IMR-90 (cell line): ENCODE measurements at regions not wholly inside any gene's neighbourhood (a gene's known extent, or its start where the extent isn't known, plus 50 kb on each side); places are given as distances from the start of the nearest gene placed in this dataset.
A peak's percentile ranks its signal among the peaks of the same experiment; 100 is the strongest.

ENCODE experiments used
- ATAC-seq: fragments of 200-7000 bp; cut with Tn5 transposase; 2 replicates; pipeline ENCODE4 v1.9.1; 2020; ENCODE audit warnings: low read depth, mild to moderate bottlenecking, moderate library complexity
- BruUV-seq: library from RNA; stranded (reverse); fragments of 400-500 nt; replicated peaks from 2 replicates; lab custom pipeline; 2021; lab: Mats Ljungman, UMichigan
- CTCF ChIA-PET: fragments of 300-600 bp; formaldehyde crosslinking; extraction: SDS; loops from one replicate; lab custom pipeline; 2021; ENCODE audit warnings: antibody characterized with exemption; lab: Yijun Ruan, JAX
- POLR2A ChIA-PET: fragments of 300-600 bp; sonication (Branson Sonifier 250); formaldehyde crosslinking; loops from one replicate; lab custom pipeline; 2022; ENCODE audit warnings: antibody characterized with exemption; ENCODE audit not compliant: unreplicated experiment; lab: Charles Lee
- DNase-seq: peaks from one replicate; pipeline ENCODE4 v3.0.0; 2013
- H2AFZ ChIP-seq: replicated peaks from 2 replicates; pipeline ENCODE3; 2013; ENCODE audit warnings: low read length, mild to moderate bottlenecking; ENCODE audit not compliant: poor library complexity
- H2AK5ac ChIP-seq: 2 replicates; pipeline ENCODE4 v1.6.1; 2013; ENCODE audit warnings: low read depth, low read length, inconsistent platforms
- H2AK9ac ChIP-seq: replicated peaks from 2 replicates; pipeline ENCODE3; 2013; ENCODE audit warnings: mild to moderate bottlenecking, low read depth, low read length, moderate library complexity; ENCODE audit not compliant: poor library complexity
- H2BK120ac ChIP-seq: 2 replicates; pipeline ENCODE4 v1.6.1; 2013; ENCODE audit warnings: low read depth, low read length, inconsistent platforms
- H2BK15ac ChIP-seq: 3 replicates; pipeline ENCODE4 v1.6.1; 2013; ENCODE audit warnings: low read depth, low read length, inconsistent platforms
- H2BK20ac ChIP-seq: 2 replicates; pipeline ENCODE4 v1.6.1; 2013; ENCODE audit warnings: low read depth, mild to moderate bottlenecking, inconsistent platforms, low read length, moderate library complexity
- H2BK5ac ChIP-seq: 2 replicates; pipeline ENCODE4 v1.6.1; 2013; ENCODE audit warnings: mild to moderate bottlenecking, low read depth, low read length, inconsistent platforms; ENCODE audit not compliant: poor library complexity, severe bottlenecking
- H3K14ac ChIP-seq: replicated peaks from 2 replicates; pipeline ENCODE4 v1.6.1; 2013; ENCODE audit warnings: low read depth, low read length, inconsistent platforms
- H3K18ac ChIP-seq: 2 replicates; pipeline ENCODE4 v1.6.1; 2013; ENCODE audit warnings: low read depth, low read length, control low read depth
- H3K23ac ChIP-seq: 2 replicates; pipeline ENCODE4 v1.6.1; 2013; ENCODE audit warnings: low read depth, low read length, inconsistent platforms
- H3K27ac ChIP-seq: 2 replicates; pipeline ENCODE4 v1.5.1; 2013; ENCODE audit warnings: mild to moderate bottlenecking, control low read depth, low read length; ENCODE audit not compliant: insufficient read depth
- H3K27me3 ChIP-seq: 2 replicates; pipeline ENCODE4 v1.6.1; 2013; ENCODE audit warnings: low read length; ENCODE audit not compliant: control insufficient read depth, insufficient read depth
- H3K36me3 ChIP-seq: 2 replicates; pipeline ENCODE4 v1.6.1; 2013; ENCODE audit warnings: low read length, mixed read lengths; ENCODE audit not compliant: control insufficient read depth, insufficient read depth
- H3K4ac ChIP-seq: 2 replicates; pipeline ENCODE4 v1.6.1; 2013; ENCODE audit warnings: low read depth, low read length, inconsistent platforms
- H3K4me1 ChIP-seq: 2 replicates; pipeline ENCODE4 v1.6.1; 2013; ENCODE audit warnings: low read length, mixed read lengths; ENCODE audit not compliant: control insufficient read depth, insufficient read depth
- H3K4me2 ChIP-seq: 2 replicates; pipeline ENCODE4 v1.6.1; 2013; ENCODE audit warnings: low read depth, mild to moderate bottlenecking, control low read depth, low read length, moderate library complexity
- H3K4me3 ChIP-seq: 2 replicates; pipeline ENCODE4 v1.5.1; 2013; ENCODE audit warnings: low read depth, mild to moderate bottlenecking, control low read depth, low read length, moderate library complexity; ENCODE audit not compliant: insufficient read depth
- H3K56ac ChIP-seq: 2 replicates; pipeline ENCODE4 v1.6.1; 2013; ENCODE audit warnings: low read length, inconsistent platforms; ENCODE audit not compliant: insufficient read depth; ENCODE audit errors: extremely low read depth
- H3K79me1 ChIP-seq, 2 experiments: 2 replicates each; pipeline ENCODE4 v1.6.1; 2013; ENCODE audit warnings: low read length in 2 of 2, inconsistent platforms in 1 of 2, low read depth in 1 of 2
- H3K9ac ChIP-seq: 2 replicates; pipeline ENCODE4 v1.6.1; 2013; ENCODE audit warnings: low read depth, low read length, control low read depth
- H3K9me1 ChIP-seq: 2 replicates; pipeline ENCODE4 v1.6.1; 2013; ENCODE audit warnings: low read length, inconsistent platforms; ENCODE audit not compliant: insufficient read depth
- H3K9me3 ChIP-seq: 2 replicates; pipeline ENCODE4 v1.6.1; 2013; ENCODE audit warnings: low read length; ENCODE audit not compliant: control insufficient read depth, insufficient read depth
- H4K20me1 ChIP-seq: 2 replicates; pipeline ENCODE4 v1.6.1; 2013; ENCODE audit warnings: low read length, inconsistent platforms; ENCODE audit not compliant: insufficient read depth
- H4K5ac ChIP-seq: 2 replicates; pipeline ENCODE4 v1.6.1; 2013; ENCODE audit warnings: mild to moderate bottlenecking, low read depth, low read length, control low read depth
- H4K8ac ChIP-seq, 2 experiments: 2 replicates each; pipeline ENCODE4 v1.6.1; 2013; ENCODE audit warnings: low read depth in 2 of 2, low read length in 2 of 2, control low read depth in 1 of 2, inconsistent platforms in 1 of 2
- H4K91ac ChIP-seq: 2 replicates; pipeline ENCODE4 v1.6.1; 2013; ENCODE audit warnings: low read depth, low read length, inconsistent platforms; ENCODE audit not compliant: insufficient read depth
- BHLHE40 ChIP-seq: fragments of 150-350 bp; IDR thresholded peaks from 2 replicates; pipeline ENCODE4 v1.6.1; 2016; ENCODE audit warnings: mild to moderate bottlenecking, low read depth, low read length
- CEBPB ChIP-seq: IDR thresholded peaks from 2 replicates; pipeline ENCODE4 v1.6.1; 2012; ENCODE audit warnings: low read depth, low read length, improper control_type of control experiment
- FOS ChIP-seq: fragments of 150-350 bp; IDR thresholded peaks from 2 replicates; pipeline ENCODE4 v1.6.1; 2016; ENCODE audit warnings: low read depth, low read length
- MAFK ChIP-seq: IDR thresholded peaks from 2 replicates; pipeline ENCODE4 v1.6.1; 2012; ENCODE audit warnings: low read depth, low read length, improper control_type of control experiment
- NFE2L2 ChIP-seq: fragments of 150-350 bp; IDR thresholded peaks from 2 replicates; pipeline ENCODE4 v1.6.1; 2016; ENCODE audit warnings: low read depth, mild to moderate bottlenecking, low read length
- RAD21 ChIP-seq: IDR thresholded peaks from 2 replicates; pipeline ENCODE4 v1.6.1; 2012; ENCODE audit warnings: low read length, improper control_type of control experiment
- RCOR1 ChIP-seq: IDR thresholded peaks from 2 replicates; pipeline ENCODE4 v1.6.1; 2012; ENCODE audit warnings: mild to moderate bottlenecking, low read length, improper control_type of control experiment; ENCODE audit not compliant: insufficient replicate concordance
- WGBS, 2 experiments: methylation state at CpG; one replicate each; pipeline versions ENCODE4 v1.1.5 to v1.1.7; 2013; ENCODE audit warnings: missing lambda C conversion rate in 2 of 2; ENCODE audit not compliant: insufficient read length in 1 of 2; ENCODE audit errors: extremely low coverage in 2 of 2; 5-methylcytosine and 5-hydroxymethylcytosine counted together
- dilution Hi-C: fragments of 300-500 bp; cut with HindIII; formaldehyde crosslinking; loops from one replicate; pipeline ENCODE4 v1.14.3; 2018; ENCODE audit warnings: low sequenced_read_pairs; ENCODE audit not compliant: unreplicated experiment
- in situ Hi-C: fragments of 300-500 bp; cut with MboI; formaldehyde crosslinking; loops from 3 replicates; pipeline ENCODE4 v1.14.3; 2019; ENCODE audit warnings: low sequenced_read_pairs, inconsistent platforms, mixed read lengths
- intact Hi-C: fragments of 100-400 bp; cut with micrococcal nuclease; formaldehyde crosslinking; loops from 2 replicates; pipeline ENCODE4 v1.10.0; 2022
- TF ChIP-seq, protein P1 (sequence below): fragments of 150-350 bp; IDR thresholded peaks from 2 replicates; pipeline ENCODE4 v1.6.1; 2016; ENCODE audit warnings: low read depth, mild to moderate bottlenecking, low read length, moderate library complexity, borderline replicate concordance

DNA sequence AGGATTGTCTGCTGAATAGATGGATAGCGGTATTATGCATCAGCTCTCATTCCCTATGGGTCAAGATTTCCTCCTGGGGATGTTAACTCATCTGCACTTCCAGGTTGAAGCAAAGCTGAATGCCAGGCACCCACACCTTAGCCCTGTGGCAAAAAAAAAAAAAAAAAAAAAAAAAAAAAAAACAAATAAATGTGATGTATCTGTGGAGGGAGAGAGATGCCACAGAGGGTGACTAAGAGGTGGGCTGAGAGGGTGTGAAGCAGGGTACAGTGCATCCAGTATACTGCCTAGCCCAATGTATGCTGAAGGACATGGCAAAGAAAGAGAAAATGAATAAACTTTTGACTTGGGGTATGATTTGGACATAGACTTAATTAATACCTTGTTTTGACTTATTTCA, 91.4 kb downstream of the COPS8 start:
- CTCF ChIA-PET = interaction anchor here (1.2 kb wide), 1 partner anchor 12 kb away, joined by 3 read pairs; no protein-coding TSS in a partner anchor
- Histone ChIP-seq H3K4me3 (no peak overlapping the region), H3K36me3 (no peaks in the 10 kb centered on the region), H2BK120ac (peak overlapping the region; percentile 100), H3K18ac (peak overlapping the region; percentile 99), H3K4me1 (peaks cover 25% of the 10 kb centered on the region), H2AK5ac (peak overlapping the region; percentile 98), H3K9me1 (peaks cover 26% of the 10 kb centered on the region), H4K5ac (peak overlapping the region; percentile 99), H3K4ac (peak overlapping the region; percentile 100), H2BK15ac (peak overlapping the region; percentile 86), H3K14ac (peak overlapping the region; percentile 91), H2AK9ac (no peak overlapping the region), H3K4me2 (no peak overlapping the region), H3K9ac (no peak overlapping the region; the same call in 1 of the 2 replicates), H3K23ac (peak overlapping the region; percentile 98), H4K8ac (peak overlapping the region; percentile 87 to 96), H3K56ac (peak overlapping the region; percentile 96; the same call in 1 of the 2 replicates), H3K27ac (peak overlapping the region; percentile 95), H3K27me3 (no peaks in the 10 kb centered on the region), H2AFZ (no peak overlapping the region), H4K91ac (peak overlapping the region; percentile 99), H2BK5ac (peak overlapping the region; percentile 99), H4K20me1 (no peaks in the 10 kb centered on the region), H3K79me1 (peaks cover 16 to 41% of the 10 kb centered on the region in 2 experiments; a peak in 3 of 4 replicates), H3K9me3 (peaks cover 3% of the 10 kb centered on the region; the same call in 1 of the 2 replicates), H2BK20ac (peak overlapping the region; percentile 100)
- POLR2A ChIA-PET = interaction anchor here (1.2 kb wide), 1 partner anchor 46 kb away, joined by 4 read pairs; no protein-coding TSS in a partner anchor
- ATAC-seq (no peak), DNase-seq (no peak)
- no CpG with 5 or more reads among the region's 1 CpG for WGBS, 2 experiments
- in situ Hi-C loops = no loop called here
- TF ChIP-seq FOS (no peak), RCOR1 (no peak), NFE2L2 (no peak), RAD21 (no peak), MAFK (no peak), CEBPB (no peak), BHLHE40 (no peak)
- TF ChIP-seq, protein P1, sequence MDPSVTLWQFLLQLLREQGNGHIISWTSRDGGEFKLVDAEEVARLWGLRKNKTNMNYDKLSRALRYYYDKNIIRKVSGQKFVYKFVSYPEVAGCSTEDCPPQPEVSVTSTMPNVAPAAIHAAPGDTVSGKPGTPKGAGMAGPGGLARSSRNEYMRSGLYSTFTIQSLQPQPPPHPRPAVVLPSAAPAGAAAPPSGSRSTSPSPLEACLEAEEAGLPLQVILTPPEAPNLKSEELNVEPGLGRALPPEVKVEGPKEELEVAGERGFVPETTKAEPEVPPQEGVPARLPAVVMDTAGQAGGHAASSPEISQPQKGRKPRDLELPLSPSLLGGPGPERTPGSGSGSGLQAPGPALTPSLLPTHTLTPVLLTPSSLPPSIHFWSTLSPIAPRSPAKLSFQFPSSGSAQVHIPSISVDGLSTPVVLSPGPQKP = no peak
- dilution Hi-C loops = no loop called here
- BruUV-seq = no TSS peak
- intact Hi-C loops = no loop called here
